Activated naive CD4-positive, alpha-beta T cell treated with anti-CD3 and anti-CD28 coated beads, Interleukin-2, amount 50 U/mL, for 16 hours (primary cell): ENCODE measurements at regions not wholly inside any gene's neighbourhood (a gene's known extent, or its start where the extent isn't known, plus 50 kb on each side); places are given as distances from the start of the nearest gene placed in this dataset.

Source experiments
- DNase-seq: peaks from one replicate; pipeline ENCODE4 v3.0.0-alpha.2; 2020

GRCh38 chr22:22396741-22397291 lies 111.7 kb downstream of the ZNF280B start:
- DNase-seq = no peak

DNA sequence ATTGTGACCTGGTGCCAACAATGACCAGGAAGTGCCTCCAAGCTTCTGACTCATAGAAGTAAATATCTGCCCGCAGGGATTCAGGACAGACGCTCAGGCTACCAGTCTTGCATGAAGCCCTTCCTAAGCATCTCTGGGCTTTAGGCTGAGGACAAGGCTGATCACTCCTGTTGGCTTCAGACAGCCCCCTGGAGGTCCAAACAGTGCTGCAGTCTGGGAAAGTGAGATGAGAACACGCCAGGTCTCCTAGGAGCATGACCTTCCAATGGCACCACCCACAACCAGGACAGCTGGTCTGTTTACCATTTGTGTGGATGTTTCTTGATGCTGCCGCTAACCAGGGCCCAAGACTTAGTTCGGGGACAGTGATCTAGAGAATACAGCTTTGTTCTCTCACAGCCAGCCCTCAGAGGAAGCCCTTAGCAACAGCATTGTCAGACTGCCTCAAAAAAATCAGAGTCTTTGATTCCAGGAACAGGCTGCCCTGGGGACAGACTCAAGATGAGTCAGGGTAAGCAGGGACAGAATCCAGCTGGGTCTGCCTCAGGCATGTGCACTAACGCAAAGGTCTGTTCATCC lies 111.2 kb downstream of the ZNF280B start:
- no peak for DNase-seq

DNA sequence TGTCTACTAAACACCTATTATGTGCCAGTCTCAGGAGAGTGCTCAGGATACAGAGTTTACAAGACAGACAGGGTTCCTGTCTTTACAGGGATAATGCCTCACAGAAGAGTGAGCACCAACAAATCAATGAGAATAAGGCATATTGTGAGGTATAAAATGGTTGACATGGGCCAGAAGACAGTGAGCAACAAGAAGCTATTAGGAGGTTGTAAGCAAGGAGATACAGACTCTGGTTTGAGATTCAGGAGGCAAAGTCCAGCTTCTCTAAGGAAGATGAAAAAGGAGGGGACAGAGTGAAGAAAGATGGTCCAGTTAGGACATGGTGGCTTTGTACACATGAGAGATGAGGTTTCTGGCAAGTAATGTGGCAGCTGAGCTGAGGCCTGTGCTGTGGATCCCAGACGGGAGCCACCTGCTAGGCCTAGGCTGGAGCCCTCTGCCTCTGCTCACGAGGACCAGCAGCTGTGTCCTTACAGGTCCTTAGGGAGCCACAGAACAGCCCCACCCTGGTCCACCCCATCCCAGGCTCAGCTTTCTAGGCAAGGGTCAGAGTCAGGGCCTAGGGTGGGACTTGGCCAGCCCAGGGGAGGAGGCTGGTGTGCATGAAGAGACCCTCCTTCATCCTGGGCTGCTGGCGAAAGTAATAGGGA lies 110.5 kb downstream of the ZNF280B start:
- no peak for DNase-seq

- DNase-seq = no peak
Observed at GRCh38 chr22:22398530-22399327, 109.8 kb downstream of the ZNF280B start.

- no peak for DNase-seq
Observed at GRCh38 chr22:22400099-22400498, 108.4 kb downstream of the ZNF280B start.

DNA sequence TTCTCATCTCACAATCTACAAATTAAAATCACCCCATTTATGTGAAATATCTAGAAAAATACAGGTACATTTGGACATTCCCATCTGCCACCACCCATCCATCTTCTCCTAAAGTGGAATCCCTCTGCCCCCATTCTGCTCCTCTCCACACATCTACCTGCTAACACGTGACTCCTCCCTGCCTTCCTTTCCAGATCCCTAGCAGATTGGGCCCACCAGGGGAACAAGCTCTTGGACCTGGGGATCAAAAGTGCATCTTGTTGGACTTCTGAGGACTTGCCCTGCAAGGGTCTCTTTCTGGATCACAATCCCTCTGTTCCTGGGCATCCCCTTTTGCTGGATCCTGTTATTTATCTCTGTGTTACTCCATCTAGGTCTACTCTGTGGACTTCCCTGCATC lies 107.6 kb downstream of the ZNF280B start:
- no peak for DNase-seq

GRCh38 chr22:22401381-22401780 lies 107.2 kb downstream of the ZNF280B start:
- no peak for DNase-seq

DNA sequence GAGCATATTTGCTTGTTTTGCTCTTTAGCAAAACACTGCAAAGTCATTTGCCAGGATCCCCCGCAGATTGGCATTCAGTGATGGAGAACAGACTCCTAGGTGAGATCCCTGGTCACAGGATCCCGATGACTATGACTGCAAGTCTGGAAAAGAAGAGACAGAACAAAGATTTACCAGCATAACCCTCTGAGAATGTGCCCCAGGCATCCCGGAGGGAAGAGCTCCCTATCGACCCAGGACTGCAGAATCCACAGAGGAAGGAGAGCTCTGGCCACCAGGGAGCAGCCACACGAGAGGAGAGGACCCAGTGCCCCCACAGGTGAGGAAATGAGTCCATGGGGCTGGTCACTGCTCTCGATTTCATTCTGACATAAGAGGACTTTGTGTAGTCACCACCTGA lies 105.2 kb downstream of the ZNF280B start:
- no peak for DNase-seq

DNA sequence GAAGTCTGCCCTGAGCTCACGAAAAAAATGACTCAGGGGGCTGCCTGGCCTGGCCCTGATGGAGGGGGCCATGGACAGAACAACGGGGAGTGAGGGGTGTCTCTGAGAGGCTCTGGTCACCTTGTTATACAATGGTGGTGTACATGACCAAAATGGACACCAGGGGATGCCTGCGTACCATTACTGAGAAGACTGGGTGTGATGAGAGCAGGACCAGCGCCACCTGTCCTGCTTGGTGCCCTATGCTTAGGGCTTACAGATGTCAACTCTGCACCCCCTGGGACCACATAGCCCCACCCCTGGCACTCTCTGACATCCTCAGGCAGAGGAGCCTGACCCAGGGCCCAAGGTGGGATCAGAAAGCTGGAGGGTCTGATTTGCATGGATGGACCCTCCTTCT lies 104.8 kb downstream of the ZNF280B start:
- no peak for DNase-seq

DNA sequence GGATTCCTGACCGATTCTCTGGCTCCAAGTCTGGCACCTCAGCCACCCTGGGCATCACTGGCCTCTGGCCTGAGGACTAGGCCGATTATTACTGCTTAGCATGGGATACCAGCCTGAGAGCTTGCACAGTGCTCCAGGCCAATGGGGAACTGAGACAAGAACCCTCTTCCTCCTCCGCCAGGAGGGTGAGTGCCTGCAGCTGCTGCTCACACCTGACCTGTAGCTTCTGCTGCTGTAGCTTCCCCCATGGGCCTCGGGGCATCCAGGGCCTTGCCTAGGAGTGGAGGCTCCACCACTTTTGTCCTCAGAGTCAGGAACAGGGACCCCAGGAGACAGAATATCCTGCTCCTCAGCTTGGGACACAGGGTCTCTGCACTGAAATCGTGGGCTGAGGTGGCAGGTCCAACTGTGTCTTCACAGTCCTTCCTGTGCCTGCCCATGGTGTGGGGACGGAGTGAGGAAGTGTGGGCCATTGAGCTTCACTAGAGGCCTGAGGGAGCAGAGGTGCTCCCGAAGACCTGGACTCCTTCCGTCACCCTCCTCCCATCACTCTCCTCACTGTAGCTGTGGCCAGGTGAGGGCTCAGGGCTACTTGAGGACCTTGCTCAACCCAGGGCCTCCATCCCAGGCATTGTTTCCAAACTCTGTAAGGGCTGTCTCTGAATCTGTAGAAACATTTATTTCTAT lies 103.8 kb downstream of the ZNF280B start:
- no peak for DNase-seq

- no peak for DNase-seq
Observed at GRCh38 chr22:22406445-22407027, 102.0 kb downstream of the ZNF280B start.

- DNase-seq = no peak
Observed at GRCh38 chr22:22407061-22407460, 101.5 kb downstream of the ZNF280B start.

- no peak for DNase-seq
Observed at GRCh38 chr22:22408269-22408668, 100.3 kb downstream of the ZNF280B start.

DNA sequence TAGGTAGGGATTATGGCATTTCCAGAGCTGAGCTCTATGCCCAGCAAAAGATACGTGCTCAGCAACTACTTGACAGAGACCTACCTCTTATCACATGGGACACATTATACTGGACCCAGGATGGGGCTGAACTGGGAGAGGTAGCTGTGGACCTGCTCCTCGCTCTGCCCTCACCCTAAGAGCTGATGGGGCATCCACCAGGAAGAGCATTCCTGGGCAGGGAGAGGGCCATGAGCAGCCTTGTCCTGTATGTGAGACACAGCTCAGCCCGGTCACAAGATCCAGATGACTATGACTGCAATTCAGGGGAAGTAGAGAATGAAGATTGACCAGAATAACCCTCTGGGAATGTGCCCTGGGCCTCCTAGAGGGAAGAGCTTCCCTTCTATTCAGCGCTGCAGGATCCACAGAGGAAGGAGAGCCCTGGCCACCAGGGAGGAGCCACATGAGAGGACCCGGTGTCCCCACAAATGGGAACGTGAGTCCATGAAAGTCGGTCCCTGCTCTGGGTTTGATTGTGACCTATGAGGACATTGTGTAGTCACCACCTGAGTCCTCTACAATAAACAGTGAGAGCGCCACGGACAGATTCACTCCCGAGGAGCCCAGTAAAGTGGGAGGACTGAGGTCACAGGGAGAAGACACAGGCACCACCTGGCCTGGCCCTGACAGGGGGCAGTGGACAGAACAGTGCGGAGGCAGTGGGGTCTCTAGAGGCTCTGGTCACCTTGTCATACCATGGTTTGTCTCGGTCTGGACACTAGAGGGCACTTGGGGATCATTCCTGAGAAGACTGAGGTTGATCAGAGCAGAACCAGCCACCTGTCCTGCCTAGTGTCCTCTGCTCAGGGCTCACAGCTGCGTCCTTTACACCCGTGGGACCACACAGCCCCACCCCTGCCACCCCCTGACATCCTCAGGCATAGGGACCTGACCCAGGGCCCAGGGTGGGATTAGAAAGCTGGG lies 99.5 kb downstream of the ZNF280B start:
- no peak for DNase-seq

- no peak for DNase-seq
Observed at GRCh38 chr22:22410121-22410520, 98.4 kb downstream of the ZNF280B start.

- no peak for DNase-seq
Observed at GRCh38 chr22:22410677-22411076, 97.9 kb downstream of the ZNF280B start.

GRCh38 chr22:22414266-22414665 lies 94.3 kb downstream of the ZNF280B start:
- no peak for DNase-seq

- no peak for DNase-seq
Observed at GRCh38 chr22:22417495-22418162, 90.9 kb downstream of the ZNF280B start.

DNA sequence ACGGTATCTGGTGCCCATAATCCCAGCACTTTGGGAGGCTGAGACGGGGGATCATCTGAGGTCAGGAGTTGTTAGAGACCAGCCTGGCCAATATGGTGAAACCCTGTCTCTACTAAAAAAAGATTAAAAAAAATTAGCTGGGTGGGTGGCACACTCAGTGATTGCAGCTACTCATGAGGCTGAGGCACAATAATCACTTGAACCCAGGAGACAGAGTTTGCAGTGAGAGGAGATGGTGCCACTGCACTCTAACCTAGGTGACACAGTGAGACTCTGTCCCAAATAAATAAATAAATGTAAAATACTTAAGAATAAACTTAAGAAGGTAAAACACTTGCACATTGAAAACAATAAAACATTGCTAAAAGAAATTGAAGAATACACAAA lies 90.4 kb downstream of the ZNF280B start:
- no peak for DNase-seq

- no peak for DNase-seq
Observed at GRCh38 chr22:22418957-22419356, 89.6 kb downstream of the ZNF280B start.

DNA sequence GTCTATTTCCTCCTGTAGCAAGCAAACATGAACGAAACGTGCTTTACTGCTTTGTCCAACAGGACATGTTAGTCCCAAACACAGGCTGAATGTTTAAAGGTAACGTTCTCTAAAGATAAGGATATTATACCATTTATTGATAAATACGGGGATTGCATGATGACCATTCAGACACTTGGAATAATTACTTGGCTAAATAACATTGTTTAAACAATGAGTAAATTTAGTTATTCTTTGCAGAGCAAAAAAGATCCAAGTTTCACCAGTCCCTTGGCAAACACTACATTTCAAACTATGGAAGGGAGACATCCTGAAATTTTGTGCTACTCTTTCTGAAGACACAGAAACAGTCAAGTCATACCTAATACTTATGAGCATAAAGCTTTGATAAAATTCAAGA lies 88.0 kb downstream of the ZNF280B start:
- no peak for DNase-seq
